ENCODE measurements at regions not wholly inside any gene's neighbourhood (a gene's known extent, or its start where the extent isn't known, plus 50 kb on each side); places are given as distances from the start of the nearest gene placed in this dataset.

DNA sequence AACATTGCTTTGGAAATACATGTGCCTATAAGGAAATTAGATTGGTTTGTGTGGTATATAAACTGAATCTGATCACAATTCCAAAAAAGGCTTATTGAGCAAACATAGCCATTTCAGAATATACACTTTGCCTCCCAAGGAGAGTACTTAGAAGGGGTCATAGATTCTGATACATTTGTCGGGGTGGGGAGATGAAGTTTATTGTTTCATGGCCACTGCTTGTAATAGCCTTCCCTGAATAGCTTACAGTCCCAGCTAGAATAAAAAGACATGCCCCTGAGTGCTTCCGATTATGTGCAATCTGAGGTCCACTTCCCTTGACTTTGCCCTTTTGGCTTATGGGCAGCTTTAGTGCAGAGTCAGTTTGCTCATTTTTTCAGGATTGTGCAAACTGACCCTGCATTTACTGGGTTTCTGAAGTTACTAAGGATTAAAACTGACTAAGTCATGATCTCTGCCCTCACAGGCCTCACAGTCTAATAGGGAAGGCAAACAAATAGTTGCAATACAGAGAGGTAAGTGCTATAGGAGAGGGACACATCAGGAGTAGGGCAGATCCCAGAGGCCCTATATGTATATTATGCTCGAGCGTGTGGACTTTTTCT, 184.2 kb downstream of the BLID start:
- CTCF ChIA-PET, result interaction anchor here (0.5 kb wide), 1 partner anchor 679 kb away, joined by 3 read pairs; no protein-coding TSS in a partner anchor
- no peaks in the 10 kb centered on the region for H3K36me3 ChIP-seq (ENCODE audit: insufficient read depth, low read length)
- intact Hi-C loops (cut with DNase I, micrococcal nuclease), result no loop called here

DNA sequence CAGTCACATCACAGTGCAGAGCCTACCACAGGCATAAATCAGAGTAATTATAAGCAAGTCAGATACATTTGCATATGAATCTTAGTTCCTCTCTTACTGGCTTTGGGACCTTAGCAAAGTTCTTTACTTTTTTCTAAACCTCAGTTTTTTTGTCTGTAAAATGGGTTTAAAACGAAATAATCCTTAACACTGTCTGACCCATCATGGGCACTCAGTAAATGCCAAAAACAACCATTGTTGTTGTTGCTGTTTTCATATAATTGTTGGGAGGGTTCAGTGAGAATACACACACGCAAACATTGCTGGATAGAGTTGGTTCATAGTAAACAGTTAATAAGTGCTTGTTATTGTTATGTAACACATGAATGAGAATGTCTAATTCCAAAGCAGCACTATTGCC, 184.9 kb downstream of the BLID start:
- Mint-ChIP-seq H3K36me3 (ENCODE audit: low read depth) (no peaks in the 10 kb centered on the region), H3K9me3 (no peaks in the 10 kb centered on the region), H3K27me3 (peaks cover 37% of the 10 kb centered on the region), H3K4me1 (ENCODE audit: low read depth) (no peaks in the 10 kb centered on the region), H3K4me3 (no peak overlapping the region), H3K27ac (no peak overlapping the region)
- ATAC-seq (ENCODE audit: poor library complexity) (no peak), DNase-seq (no peak)
- Histone ChIP-seq H3K9me3 (ENCODE audit: control insufficient read depth in 1 of 2, insufficient read depth in 1 of 2, low read length in 2 of 2) (no peaks in the 10 kb centered on the region), H3K36me3 (ENCODE audit: insufficient read depth, low read length) (no peaks in the 10 kb centered on the region), H3K4me1 (ENCODE audit: insufficient read depth, low read length) (no peaks in the 10 kb centered on the region), H3K27ac (ENCODE audit: low read depth in 1 of 2, low read length in 2 of 2) (no peak overlapping the region), H3K4me3 (ENCODE audit: low read length) (no peak overlapping the region), H3K27me3 (ENCODE audit: control insufficient read depth in 1 of 2, insufficient read depth in 2 of 2, low read length in 2 of 2) (peaks cover 14 to 22% of the 10 kb centered on the region in 2 experiments)
- POLR2A ChIA-PET, result no interaction called here
- TF ChIP-seq, protein P1, sequence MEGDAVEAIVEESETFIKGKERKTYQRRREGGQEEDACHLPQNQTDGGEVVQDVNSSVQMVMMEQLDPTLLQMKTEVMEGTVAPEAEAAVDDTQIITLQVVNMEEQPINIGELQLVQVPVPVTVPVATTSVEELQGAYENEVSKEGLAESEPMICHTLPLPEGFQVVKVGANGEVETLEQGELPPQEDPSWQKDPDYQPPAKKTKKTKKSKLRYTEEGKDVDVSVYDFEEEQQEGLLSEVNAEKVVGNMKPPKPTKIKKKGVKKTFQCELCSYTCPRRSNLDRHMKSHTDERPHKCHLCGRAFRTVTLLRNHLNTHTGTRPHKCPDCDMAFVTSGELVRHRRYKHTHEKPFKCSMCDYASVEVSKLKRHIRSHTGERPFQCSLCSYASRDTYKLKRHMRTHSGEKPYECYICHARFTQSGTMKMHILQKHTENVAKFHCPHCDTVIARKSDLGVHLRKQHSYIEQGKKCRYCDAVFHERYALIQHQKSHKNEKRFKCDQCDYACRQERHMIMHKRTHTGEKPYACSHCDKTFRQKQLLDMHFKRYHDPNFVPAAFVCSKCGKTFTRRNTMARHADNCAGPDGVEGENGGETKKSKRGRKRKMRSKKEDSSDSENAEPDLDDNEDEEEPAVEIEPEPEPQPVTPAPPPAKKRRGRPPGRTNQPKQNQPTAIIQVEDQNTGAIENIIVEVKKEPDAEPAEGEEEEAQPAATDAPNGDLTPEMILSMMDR (IDR thresholded peaks at IDR 0.05), result no peak
- CTCF ChIA-PET, result interaction anchor here (0.5 kb wide), 1 partner anchor 679 kb away, joined by 3 read pairs; no protein-coding TSS in a partner anchor
- intact Hi-C loops (cut with DNase I, micrococcal nuclease), result no loop called here

More for the DNA sequence above, 184.2 kb downstream of the BLID start:
- TF ChIP-seq, protein P1 (IDR thresholded peaks at IDR 0.05), result no peak
- no peak for ATAC-seq (ENCODE audit: poor library complexity)
- peaks cover 30% of the 10 kb centered on the region for H3K27me3 Mint-ChIP-seq
- H3K27ac Mint-ChIP-seq, result no peak overlapping the region
- no peaks in the 10 kb centered on the region for H3K9me3 Mint-ChIP-seq
- H3K4me1 Mint-ChIP-seq (ENCODE audit: low read depth), result no peaks in the 10 kb centered on the region
- DNase-seq, result no peak
- no peaks in the 10 kb centered on the region for H3K36me3 Mint-ChIP-seq (ENCODE audit: low read depth)
- Histone ChIP-seq H3K27me3 (ENCODE audit: control insufficient read depth in 1 of 2, insufficient read depth in 2 of 2, low read length in 2 of 2) (peaks cover 14 to 22% of the 10 kb centered on the region in 2 experiments), H3K4me3 (ENCODE audit: low read length) (no peak overlapping the region), H3K9me3 (ENCODE audit: control insufficient read depth in 1 of 2, insufficient read depth in 1 of 2, low read length in 2 of 2) (no peaks in the 10 kb centered on the region), H3K27ac (ENCODE audit: low read depth in 1 of 2, low read length in 2 of 2) (no peak overlapping the region), H3K4me1 (ENCODE audit: insufficient read depth, low read length) (no peaks in the 10 kb centered on the region)
- POLR2A ChIA-PET, result no interaction called here
- H3K4me3 Mint-ChIP-seq, result no peak overlapping the region

DNA sequence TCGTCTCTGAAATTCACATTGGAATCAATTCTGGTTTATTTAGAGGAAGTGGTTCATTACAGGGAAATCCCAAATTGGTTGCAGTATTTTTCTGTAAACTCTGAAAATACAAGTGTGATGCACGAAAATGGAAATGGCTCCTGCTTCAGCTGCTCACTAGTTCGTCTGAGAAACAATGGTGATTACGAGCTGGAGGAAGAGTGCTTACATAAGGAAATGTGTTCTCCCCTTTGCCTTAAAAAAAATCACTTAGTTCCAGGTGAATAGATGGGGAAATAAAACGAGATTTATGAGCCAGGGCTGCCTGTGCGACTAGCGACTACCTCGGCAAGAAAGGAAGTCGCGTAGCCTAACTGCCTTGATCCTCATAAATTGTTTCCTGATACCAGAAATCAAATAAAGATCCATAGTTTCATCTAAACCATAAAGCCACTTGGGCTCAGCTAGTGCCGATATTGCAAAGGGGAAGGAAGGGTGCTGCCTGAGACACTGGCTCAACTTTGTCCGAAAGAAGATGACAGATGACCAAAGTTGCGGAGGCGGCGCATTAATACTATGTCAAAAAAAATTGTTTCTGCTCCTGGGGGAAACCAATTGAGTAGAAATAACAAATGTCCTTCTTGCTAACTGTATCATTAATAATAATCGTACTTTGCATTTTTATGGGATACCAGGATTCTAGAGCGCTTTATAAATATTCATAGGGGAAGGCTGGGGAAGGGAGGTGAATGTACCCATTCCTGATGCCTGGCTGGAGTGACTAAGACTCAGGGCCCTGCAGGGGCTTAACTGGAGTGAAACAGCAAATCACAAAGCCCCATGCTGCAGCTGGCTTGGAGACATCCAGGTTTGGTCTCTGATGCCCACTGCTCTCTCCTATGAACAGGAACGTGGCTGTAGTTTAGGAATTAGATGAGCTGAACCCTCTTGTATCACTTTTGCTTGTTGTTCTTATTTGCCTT, 185.7 kb downstream of the BLID start:
- Mint-ChIP-seq H3K4me3 (no peak overlapping the region), H3K9me3 (no peaks in the 10 kb centered on the region), H3K4me1 (ENCODE audit: low read depth) (no peaks in the 10 kb centered on the region), H3K36me3 (ENCODE audit: low read depth) (no peaks in the 10 kb centered on the region), H3K27me3 (peaks cover 40% of the 10 kb centered on the region), H3K27ac (no peak overlapping the region)
- ChIA-PET POLR2A (no interaction called here), CTCF (no interaction called here)
- H3K27me3 ChIP-seq (ENCODE audit: control insufficient read depth in 1 of 2, insufficient read depth in 2 of 2, low read length in 2 of 2), result peaks cover 14 to 22% of the 10 kb centered on the region in 2 experiments
- no peak overlapping the region for H3K27ac ChIP-seq (ENCODE audit: low read depth in 1 of 2, low read length in 2 of 2)
- DNase-seq (peak in 2 of 14 experiments; percentile 21 to 24), ATAC-seq (ENCODE audit: poor library complexity) (no peak)
- no peaks in the 10 kb centered on the region for H3K4me1 ChIP-seq (ENCODE audit: insufficient read depth, low read length)
- TF ChIP-seq, protein P1 (IDR thresholded peaks at IDR 0.05), result no peak
- intact Hi-C loops (cut with DNase I, micrococcal nuclease), result no loop called here
- no peaks in the 10 kb centered on the region for H3K9me3 ChIP-seq (ENCODE audit: control insufficient read depth in 1 of 2, insufficient read depth in 1 of 2, low read length in 2 of 2)
- H3K36me3 ChIP-seq (ENCODE audit: insufficient read depth, low read length), result no peaks in the 10 kb centered on the region
- H3K4me3 ChIP-seq (ENCODE audit: low read length), result no peak overlapping the region
